DOHH2 (cell line): ENCODE measurements at regions not wholly inside any gene's neighbourhood (a gene's known extent, or its start where the extent isn't known, plus 50 kb on each side); places are given as distances from the start of the nearest gene placed in this dataset.

Experiments
- CTCF ChIP-seq: fragments of 200-600 bp; sonication (generic); IDR thresholded peaks from one replicate; pipeline ENCODE4 v1.5.1; 2014; ENCODE audit warnings: antibody characterized with exemption, mild to moderate bottlenecking, low read depth, low read length; ENCODE audit not compliant: poor library complexity, severe bottlenecking
- EZH2phosphoT487 ChIP-seq: fragments of 200-600 bp; sonication (generic); IDR thresholded peaks from 2 replicates; pipeline ENCODE4 v1.6.1; 2017; ENCODE audit warnings: borderline replicate concordance, mild to moderate bottlenecking, antibody characterized with exemption, low read length, moderate library complexity, mixed read lengths

GRCh38 chr1:88490676-88491075 lies 193.4 kb upstream of the PKN2 start:
- TF ChIP-seq CTCF (no peak), EZH2phosphoT487 (no peak)
